ENCODE measurements at regions not wholly inside any gene's neighbourhood (a gene's known extent, or its start where the extent isn't known, plus 50 kb on each side); places are given as distances from the start of the nearest gene placed in this dataset.

DNA sequence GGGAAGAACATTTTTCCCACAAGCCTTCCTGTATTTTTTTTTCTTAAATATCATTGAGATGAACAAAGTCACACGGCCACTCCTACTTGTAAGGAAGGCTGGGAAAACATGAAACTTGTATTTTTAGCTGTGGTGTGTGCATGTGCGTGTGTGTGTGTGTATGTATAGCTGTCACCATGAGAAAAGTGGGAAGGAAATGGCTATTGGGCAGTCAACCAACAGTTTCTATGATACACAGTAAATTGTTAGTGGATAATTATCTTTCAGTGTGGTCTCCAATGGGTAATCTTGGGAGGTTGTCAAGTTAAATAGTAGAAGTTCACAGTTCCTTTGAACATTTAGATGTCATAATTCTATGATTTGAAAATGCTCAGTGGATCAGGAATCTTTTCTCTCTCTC lies 132.7 kb upstream of the USP24 start:
- no peak for TF ChIP-seq POLR2A (IDR thresholded peaks at IDR 0.05; ENCODE audit: low read length)
- TF ChIP-seq GATA1 (IDR thresholded peaks at IDR 0.05; ENCODE audit: low read depth, low read length) = no peak

Data from erythroblast (primary cell).